SJSA1 (cell line): ENCODE measurements at regions not wholly inside any gene's neighbourhood (a gene's known extent, or its start where the extent isn't known, plus 50 kb on each side); places are given as distances from the start of the nearest gene placed in this dataset.

Source experiments
- DNase-seq, 2 experiments: peaks; one replicate each; pipeline ENCODE4 v3.0.0-alpha.2; 2015 to 2020; ENCODE audit warnings: low spot score in 2 of 2, low read depth in 1 of 2
- H3K27ac ChIP-seq: fragments of 250-450 bp; sonication (Bioruptor Pico); 2 replicates; pipeline ENCODE4 v1.5.1; 2020; ENCODE audit warnings: mild to moderate bottlenecking, moderate library complexity
- H3K27me3 ChIP-seq: fragments of 250-450 bp; sonication (Bioruptor Pico); replicated peaks from 2 replicates; pipeline ENCODE4 v1.5.1; 2020; ENCODE audit warnings: mild to moderate bottlenecking, moderate library complexity
- H3K36me3 ChIP-seq: fragments of 250-450 bp; sonication (Bioruptor Pico); 2 replicates; pipeline ENCODE4 v1.5.1; 2020; ENCODE audit warnings: mild to moderate bottlenecking
- H3K4me1 ChIP-seq: fragments of 250-450 bp; sonication (Bioruptor Pico); replicated peaks from 2 replicates; pipeline ENCODE4 v1.6.1; 2021; ENCODE audit warnings: mild to moderate bottlenecking
- H3K4me3 ChIP-seq: fragments of 250-450 bp; sonication (Bioruptor Pico); 2 replicates; pipeline ENCODE4 v1.5.1; 2020; ENCODE audit warnings: mild to moderate bottlenecking
- H3K9me3 ChIP-seq: fragments of 250-450 bp; sonication (Bioruptor Pico); replicated peaks from 2 replicates; pipeline ENCODE4 v1.5.1; 2020; ENCODE audit warnings: mild to moderate bottlenecking

DNA sequence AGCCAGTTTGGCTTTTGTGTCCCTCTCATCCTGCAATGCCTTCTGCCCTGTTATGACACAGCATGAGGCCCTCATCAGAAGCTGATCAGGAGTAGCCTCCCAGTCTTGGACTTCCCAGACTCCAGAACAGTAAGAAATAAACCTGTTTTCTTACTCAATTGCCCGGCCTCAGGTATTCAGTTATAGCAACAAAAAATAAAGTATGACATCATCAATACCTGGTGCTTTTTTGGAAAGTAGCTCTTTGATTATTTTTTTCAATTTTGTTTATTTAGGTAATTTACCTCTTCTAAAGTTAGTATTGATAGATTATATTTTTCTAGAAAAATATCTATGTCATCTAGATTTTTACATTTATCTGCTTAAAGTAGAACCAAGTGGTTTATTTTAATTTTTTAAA, 112.8 kb upstream of the CES5A start:
- no peaks in the 10 kb centered on the region for H3K36me3 ChIP-seq
- no peak overlapping the region for H3K4me3 ChIP-seq
- H3K27me3 ChIP-seq, result 0 out of 2 replicates have a peak, but pooled peaks cover 4% of the 10 kb centered on the region
- no peaks in the 10 kb centered on the region for H3K9me3 ChIP-seq
- no peak overlapping the region for H3K27ac ChIP-seq
- no peak for DNase-seq
- no peaks in the 10 kb centered on the region for H3K4me1 ChIP-seq

DNA sequence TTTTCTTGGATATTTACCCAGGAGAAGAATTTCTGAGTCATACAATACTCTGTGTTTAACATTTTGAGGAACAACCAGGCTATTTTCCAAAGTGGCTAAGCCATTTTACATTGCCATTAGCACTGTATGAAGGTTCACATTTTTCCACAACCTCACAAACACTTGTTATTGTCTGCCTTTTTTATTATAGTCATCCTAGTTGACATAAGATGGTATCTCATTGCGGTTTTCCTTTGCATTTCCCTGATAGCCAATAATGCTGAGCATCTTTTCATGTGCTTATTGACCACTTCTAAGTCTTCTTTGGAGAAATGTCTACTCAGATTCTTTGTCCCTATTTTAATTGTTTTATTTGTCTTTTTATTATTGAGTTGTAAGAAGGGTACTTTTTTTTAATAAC, 107.4 kb upstream of the CES5A start:
- Histone ChIP-seq H3K9me3 (no peaks in the 10 kb centered on the region), H3K27ac (no peak overlapping the region), H3K36me3 (no peaks in the 10 kb centered on the region), H3K4me1 (no peaks in the 10 kb centered on the region), H3K4me3 (no peak overlapping the region), H3K27me3 (no peaks in the 10 kb centered on the region)
- no peak for DNase-seq

DNA sequence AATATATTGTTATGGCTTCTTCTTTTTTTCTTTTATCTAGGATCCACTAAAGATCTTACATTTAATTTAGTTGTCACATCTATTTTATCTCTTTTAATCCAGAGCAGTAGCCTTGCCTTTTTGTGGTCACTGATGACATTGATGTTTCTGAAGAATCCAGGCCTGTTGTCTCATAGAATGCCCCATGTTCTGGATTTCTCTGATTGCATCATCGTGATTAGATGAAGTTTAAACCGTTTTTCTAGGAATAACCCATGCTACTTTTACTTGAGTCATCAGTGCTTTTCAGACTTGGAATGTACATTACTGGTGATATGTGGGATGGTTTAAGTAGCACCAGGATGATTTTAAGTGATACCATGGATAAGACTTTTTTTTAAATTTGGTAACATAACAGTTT, 106.4 kb upstream of the CES5A start:
- Histone ChIP-seq H3K27ac (no peak overlapping the region), H3K4me3 (no peak overlapping the region), H3K9me3 (no peaks in the 10 kb centered on the region), H3K27me3 (no peaks in the 10 kb centered on the region), H3K4me1 (no peaks in the 10 kb centered on the region), H3K36me3 (no peaks in the 10 kb centered on the region)
- DNase-seq, result no peak

DNA sequence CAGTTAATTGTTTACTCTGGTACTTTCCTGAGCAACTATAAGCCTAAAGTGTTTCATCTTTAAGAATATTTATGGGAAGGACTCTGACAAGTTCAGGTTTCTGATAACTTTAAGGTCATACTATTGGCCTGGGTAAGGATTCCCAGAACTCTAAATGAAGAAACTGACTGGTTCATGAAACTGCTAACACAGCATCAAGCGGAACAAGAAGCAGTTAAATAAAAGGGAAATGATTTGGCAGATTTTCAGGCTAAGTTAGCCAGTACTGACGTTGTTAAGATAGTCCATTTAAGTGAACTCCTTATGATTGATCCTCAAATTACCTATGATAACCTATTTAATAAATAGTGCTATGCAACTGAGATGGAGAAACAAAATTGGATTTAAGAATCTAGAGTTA, 101.6 kb upstream of the CES5A start:
- Histone ChIP-seq H3K4me1 (no peaks in the 10 kb centered on the region), H3K27ac (no peak overlapping the region), H3K36me3 (no peaks in the 10 kb centered on the region), H3K4me3 (no peak overlapping the region), H3K27me3 (no peaks in the 10 kb centered on the region; the same call in 1 of the 2 replicates), H3K9me3 (no peaks in the 10 kb centered on the region)
- DNase-seq, result no peak

DNA sequence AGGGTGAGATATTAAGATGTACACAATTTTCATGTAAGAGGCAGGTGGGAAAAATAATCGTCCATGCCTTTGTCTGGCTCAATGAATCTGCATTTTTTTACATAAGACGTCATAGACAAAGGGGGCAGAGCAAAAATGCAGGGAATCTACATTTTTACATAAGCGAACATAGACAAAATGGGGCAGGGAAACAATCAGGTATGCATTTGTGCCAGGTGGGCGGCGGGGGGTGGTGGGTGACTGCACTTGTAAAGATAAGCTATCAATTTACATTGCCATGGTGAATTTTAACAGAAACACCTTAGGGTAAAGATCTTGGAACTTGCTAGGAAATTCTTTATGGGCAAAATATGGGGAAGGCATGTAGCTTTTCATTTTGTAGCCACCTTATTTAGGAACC, 96.3 kb upstream of the CES5A start:
- DNase-seq, result no peak
- Histone ChIP-seq H3K27me3 (no peaks in the 10 kb centered on the region; the same call in 1 of the 2 replicates), H3K9me3 (no peaks in the 10 kb centered on the region)

GRCh38 chr16:55968221-55968620, 93.0 kb upstream of the CES5A start:
- Histone ChIP-seq H3K27me3 (no peaks in the 10 kb centered on the region), H3K4me1 (no peaks in the 10 kb centered on the region), H3K27ac (no peak overlapping the region), H3K9me3 (no peaks in the 10 kb centered on the region), H3K36me3 (no peaks in the 10 kb centered on the region), H3K4me3 (no peak overlapping the region)
- no peak for DNase-seq

More for the DNA sequence above, 96.3 kb upstream of the CES5A start:
- H3K36me3 ChIP-seq, result no peaks in the 10 kb centered on the region
- H3K4me3 ChIP-seq, result no peak overlapping the region
- H3K4me1 ChIP-seq, result no peaks in the 10 kb centered on the region
- H3K27ac ChIP-seq, result no peak overlapping the region

DNA sequence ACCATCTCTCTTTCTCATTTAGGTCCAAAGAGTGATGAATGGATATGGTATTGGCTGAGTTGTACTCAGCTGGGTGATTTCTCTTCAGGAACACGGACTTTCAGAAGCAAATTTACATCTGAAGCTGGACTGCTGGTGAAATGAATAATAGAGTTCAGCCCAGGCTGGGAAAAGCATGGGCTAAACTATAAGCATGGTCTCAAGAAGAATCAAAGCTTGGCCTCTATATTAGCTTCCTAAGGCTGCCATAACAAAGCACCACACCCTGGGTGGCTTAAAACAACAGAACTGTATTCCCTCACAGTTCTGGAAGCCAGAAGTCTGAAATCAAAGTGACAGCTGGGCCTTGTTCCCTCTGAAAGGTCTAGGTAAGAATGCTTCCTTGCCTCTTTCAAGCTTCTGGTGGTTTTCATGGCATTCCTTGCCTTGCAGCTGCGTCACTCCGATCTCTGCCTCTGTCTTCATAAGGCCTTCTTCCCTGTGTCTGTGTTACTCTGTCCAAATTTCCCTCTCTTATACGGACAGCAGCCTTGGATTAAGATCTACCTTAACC, 89.8 kb upstream of the CES5A start:
- no peak overlapping the region for H3K4me3 ChIP-seq
- no peak overlapping the region for H3K27ac ChIP-seq
- no peak for DNase-seq
- no peaks in the 10 kb centered on the region for H3K36me3 ChIP-seq
- no peaks in the 10 kb centered on the region for H3K9me3 ChIP-seq
- no peaks in the 10 kb centered on the region for H3K4me1 ChIP-seq
- H3K27me3 ChIP-seq, result no peaks in the 10 kb centered on the region

GRCh38 chr16:55955845-55956244, 80.7 kb upstream of the CES5A start:
- H3K9me3 ChIP-seq, result no peaks in the 10 kb centered on the region
- no peaks in the 10 kb centered on the region for H3K4me1 ChIP-seq
- H3K4me3 ChIP-seq, result no peak overlapping the region

DNA sequence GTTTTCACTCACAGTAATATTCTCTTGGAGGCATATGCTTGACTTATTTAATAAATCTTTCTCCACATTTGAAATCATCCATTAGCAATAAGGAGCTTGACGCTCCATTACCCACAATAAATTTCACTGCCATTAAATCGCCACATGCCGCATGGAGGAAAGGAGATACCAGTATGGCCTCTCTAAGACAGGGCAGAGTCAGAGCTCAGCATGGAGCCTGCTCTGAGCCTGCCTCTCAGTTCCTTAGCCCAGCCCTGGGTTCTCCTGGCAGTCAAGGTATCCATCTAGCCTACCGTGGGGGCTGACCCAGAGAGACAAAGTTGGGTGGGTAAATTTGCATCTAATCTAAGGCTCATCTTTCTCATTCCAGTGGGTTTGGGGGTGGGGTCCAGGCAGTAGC, 80.3 kb upstream of the CES5A start:
- H3K36me3 ChIP-seq, result no peaks in the 10 kb centered on the region
- H3K27me3 ChIP-seq, result 0 out of 2 replicates have a peak, but pooled peaks cover 2% of the 10 kb centered on the region
- H3K27ac ChIP-seq, result no peak overlapping the region
- DNase-seq, result no peak
- H3K4me1 ChIP-seq, result no peaks in the 10 kb centered on the region
- no peak overlapping the region for H3K4me3 ChIP-seq
- no peaks in the 10 kb centered on the region for H3K9me3 ChIP-seq

More at GRCh38 chr16:55955845-55956244, 80.7 kb upstream of the CES5A start:
- DNase-seq, result no peak
- Histone ChIP-seq H3K27ac (no peak overlapping the region), H3K36me3 (no peaks in the 10 kb centered on the region), H3K27me3 (0 out of 2 replicates have a peak, but pooled peaks cover 2% of the 10 kb centered on the region)

- DNase-seq, result no peak
- no peak overlapping the region for H3K27ac ChIP-seq
- H3K4me1 ChIP-seq, result no peaks in the 10 kb centered on the region
- no peaks in the 10 kb centered on the region for H3K36me3 ChIP-seq
- no peaks in the 10 kb centered on the region for H3K9me3 ChIP-seq
- H3K27me3 ChIP-seq, result 0 out of 2 replicates have a peak, but pooled peaks cover 2% of the 10 kb centered on the region
- no peak overlapping the region for H3K4me3 ChIP-seq
Observed at GRCh38 chr16:55954906-55955305, 79.7 kb upstream of the CES5A start.

DNA sequence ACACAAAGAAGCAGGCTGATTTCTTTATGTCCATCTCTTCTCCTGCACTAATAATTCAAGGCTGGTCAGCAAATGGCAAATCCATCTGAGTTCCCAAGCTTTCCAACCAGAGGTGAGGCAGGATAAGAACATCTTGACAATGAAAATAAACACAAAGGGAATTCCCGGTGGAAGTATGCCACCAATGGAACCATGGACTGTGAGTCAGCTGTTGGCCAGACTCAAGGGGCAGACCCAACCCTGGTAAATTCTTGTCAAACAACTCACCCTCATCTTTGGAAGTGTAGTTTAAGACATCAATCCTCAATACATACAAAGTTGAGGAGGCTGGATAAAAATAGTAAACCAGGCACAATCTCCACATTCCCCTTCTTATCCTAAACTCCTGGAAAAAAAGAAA, 74.3 kb upstream of the CES5A start:
- no peaks in the 10 kb centered on the region for H3K4me1 ChIP-seq
- H3K9me3 ChIP-seq, result no peaks in the 10 kb centered on the region
- H3K27ac ChIP-seq, result no peak overlapping the region
- peak in 1 of 2 experiments; percentile 9 for DNase-seq
- H3K4me3 ChIP-seq, result no peak overlapping the region
- 0 out of 2 replicates have a peak, but pooled peaks cover 2% of the 10 kb centered on the region for H3K27me3 ChIP-seq
- no peaks in the 10 kb centered on the region for H3K36me3 ChIP-seq

DNA sequence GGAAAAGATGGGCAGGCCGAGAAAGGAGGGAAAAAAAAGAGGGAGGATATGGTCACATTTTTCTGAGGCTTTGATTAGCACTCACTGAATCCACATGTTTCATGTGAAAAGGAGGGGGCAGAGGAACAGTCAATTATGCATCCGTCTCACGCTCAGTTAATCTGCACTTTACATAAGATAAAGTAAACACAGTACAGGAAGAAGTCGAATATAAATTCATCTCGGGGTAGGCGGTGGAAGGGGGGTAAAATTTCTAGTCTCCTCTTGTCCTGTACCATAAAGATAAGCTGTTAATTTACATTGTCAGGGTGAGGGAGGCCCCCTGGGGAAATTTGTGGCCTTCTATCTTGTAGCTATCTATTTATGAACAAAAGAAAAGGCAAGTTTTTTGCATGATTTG, 73.1 kb upstream of the CES5A start:
- 0 out of 2 replicates have a peak, but pooled peaks cover 2% of the 10 kb centered on the region for H3K27me3 ChIP-seq
- no peak for DNase-seq
- no peaks in the 10 kb centered on the region for H3K9me3 ChIP-seq
- H3K36me3 ChIP-seq, result no peaks in the 10 kb centered on the region
- no peak overlapping the region for H3K27ac ChIP-seq
- H3K4me1 ChIP-seq, result no peaks in the 10 kb centered on the region
- no peak overlapping the region for H3K4me3 ChIP-seq

- H3K4me3 ChIP-seq, result no peak overlapping the region
- H3K4me1 ChIP-seq, result no peaks in the 10 kb centered on the region
- no peak for DNase-seq
- no peaks in the 10 kb centered on the region for H3K9me3 ChIP-seq
- no peaks in the 10 kb centered on the region for H3K36me3 ChIP-seq
- no peaks in the 10 kb centered on the region for H3K27me3 ChIP-seq
- H3K27ac ChIP-seq, result no peak overlapping the region
Observed at GRCh38 chr16:55947366-55947765, 72.2 kb upstream of the CES5A start.

GRCh38 chr16:55944377-55944802, 69.2 kb upstream of the CES5A start:
- peak; percentile 60 to 62 for DNase-seq
- Histone ChIP-seq H3K4me1 (no peaks in the 10 kb centered on the region), H3K9me3 (no peaks in the 10 kb centered on the region), H3K4me3 (no peak overlapping the region), H3K36me3 (no peaks in the 10 kb centered on the region), H3K27ac (no peak overlapping the region), H3K27me3 (no peaks in the 10 kb centered on the region)

- no peaks in the 10 kb centered on the region for H3K36me3 ChIP-seq
- no peak overlapping the region for H3K27ac ChIP-seq
- no peaks in the 10 kb centered on the region for H3K27me3 ChIP-seq
- no peak for DNase-seq
- no peaks in the 10 kb centered on the region for H3K4me1 ChIP-seq
- H3K4me3 ChIP-seq, result no peak overlapping the region
- no peaks in the 10 kb centered on the region for H3K9me3 ChIP-seq
Observed at GRCh38 chr16:55943267-55943666, 68.1 kb upstream of the CES5A start.
